H9 (cell line): ENCODE measurements at regions not wholly inside any gene's neighbourhood (a gene's known extent, or its start where the extent isn't known, plus 50 kb on each side); places are given as distances from the start of the nearest gene placed in this dataset.

Experiments used
- DNase-seq: peaks from one replicate; pipeline ENCODE4 v3.0.0-alpha.2; 2017
- H2AFZ ChIP-seq: one replicate; pipeline ENCODE4 v1.6.1; 2013; ENCODE audit warnings: mild to moderate bottlenecking, low read length, control low read depth, moderate library complexity
- H2AK5ac ChIP-seq: 2 replicates; pipeline ENCODE4 v1.6.1; 2013; ENCODE audit warnings: low read length, control low read depth, mixed read lengths; ENCODE audit not compliant: insufficient read length
- H2BK120ac ChIP-seq: one replicate; pipeline ENCODE4 v1.6.1; 2013; ENCODE audit warnings: low read depth, mild to moderate bottlenecking, low read length, control low read depth, inconsistent platforms; ENCODE audit not compliant: poor library complexity, severe bottlenecking
- H2BK12ac ChIP-seq: 2 replicates; pipeline ENCODE4 v1.6.1; 2013; ENCODE audit warnings: low read length, control low read depth, mixed read lengths, low read depth; ENCODE audit not compliant: insufficient read length
- H2BK15ac ChIP-seq: 2 replicates; pipeline ENCODE4 v1.6.1; 2013; ENCODE audit warnings: low read depth, low read length, control low read depth
- H2BK20ac ChIP-seq: one replicate; pipeline ENCODE4 v1.6.1; 2013; ENCODE audit warnings: low read depth, mild to moderate bottlenecking, low read length, control low read depth, inconsistent platforms; ENCODE audit not compliant: poor library complexity, severe bottlenecking
- H2BK5ac ChIP-seq: 2 replicates; pipeline ENCODE4 v1.6.1; 2013; ENCODE audit warnings: low read length, control low read depth, mixed read lengths; ENCODE audit not compliant: insufficient read length
- H3K14ac ChIP-seq: 2 replicates; pipeline ENCODE4 v1.6.1; 2013; ENCODE audit warnings: low read length, control low read depth; ENCODE audit not compliant: insufficient read depth
- H3K18ac ChIP-seq: 2 replicates; pipeline ENCODE4 v1.6.1; 2013; ENCODE audit warnings: low read depth, mild to moderate bottlenecking, mixed read lengths, low read length, control low read depth; ENCODE audit not compliant: insufficient read length
- H3K23ac ChIP-seq: 2 replicates; pipeline ENCODE4 v1.6.1; 2013; ENCODE audit warnings: low read length, control low read depth, mixed read lengths, low read depth; ENCODE audit not compliant: insufficient read length
- H3K23me2 ChIP-seq: 2 replicates; pipeline ENCODE4 v1.6.1; 2013; ENCODE audit warnings: low read depth, mild to moderate bottlenecking, mixed read lengths, low read length, control low read depth; ENCODE audit not compliant: insufficient read length, poor library complexity, severe bottlenecking
- H3K27ac ChIP-seq: 2 replicates; pipeline ENCODE4 v1.5.1; 2013; ENCODE audit warnings: low read length, control low read depth, mixed read lengths, low read depth; ENCODE audit not compliant: insufficient read length
- H3K27me3 ChIP-seq: 2 replicates; pipeline ENCODE4 v1.6.1; 2013; ENCODE audit warnings: low read length, control low read depth, inconsistent platforms; ENCODE audit not compliant: insufficient read depth
- H3K4ac ChIP-seq: 2 replicates; pipeline ENCODE4 v1.6.1; 2013; ENCODE audit warnings: low read depth, mild to moderate bottlenecking, control low read depth, inconsistent platforms, low read length, moderate library complexity
- H3K4me1 ChIP-seq: 2 replicates; pipeline ENCODE4 v1.6.1; 2013; ENCODE audit warnings: low read length, control low read depth, inconsistent platforms; ENCODE audit not compliant: insufficient read depth
- H3K4me2 ChIP-seq: 2 replicates; pipeline ENCODE4 v1.6.1; 2013; ENCODE audit warnings: low read length, control low read depth, mixed read lengths; ENCODE audit not compliant: insufficient read length, insufficient read depth
- H3K56ac ChIP-seq: 2 replicates; pipeline ENCODE4 v1.6.1; 2013; ENCODE audit warnings: low read depth, mild to moderate bottlenecking, mixed read lengths, low read length, control low read depth; ENCODE audit not compliant: insufficient read length
- H3K79me1 ChIP-seq: 2 replicates; pipeline ENCODE4 v1.6.1; 2013; ENCODE audit warnings: low read depth, mild to moderate bottlenecking, moderate library complexity, low read length, control low read depth, inconsistent platforms; ENCODE audit not compliant: insufficient read depth, poor library complexity, severe bottlenecking
- H3K79me2 ChIP-seq: 2 replicates; pipeline ENCODE4 v1.6.1; 2013; ENCODE audit warnings: low read length, control low read depth, inconsistent platforms; ENCODE audit not compliant: insufficient read depth
- H3K9ac ChIP-seq: 2 replicates; pipeline ENCODE4 v1.6.1; 2013; ENCODE audit warnings: low read length, control low read depth, mixed read lengths; ENCODE audit not compliant: insufficient read length; ENCODE audit errors: extremely low read depth
- H3K9me3 ChIP-seq: one replicate; pipeline ENCODE4 v1.6.1; 2013; ENCODE audit warnings: low read depth, low read length, inconsistent platforms; ENCODE audit not compliant: control insufficient read depth
- H3T11ph ChIP-seq: one replicate; pipeline ENCODE4 v1.6.1; 2013; ENCODE audit warnings: mild to moderate bottlenecking, low read length, control low read depth, inconsistent platforms
- H4K20me1 ChIP-seq: one replicate; pipeline ENCODE4 v1.6.1; 2013; ENCODE audit not compliant: control insufficient read depth, insufficient read length, insufficient read depth
- H4K5ac ChIP-seq: 2 replicates; pipeline ENCODE4 v1.6.1; 2013; ENCODE audit warnings: low read depth, mild to moderate bottlenecking, mixed read lengths, low read length, control low read depth; ENCODE audit not compliant: insufficient read length
- H4K8ac ChIP-seq: replicated peaks from 2 replicates; pipeline ENCODE4 v1.6.1; 2013; ENCODE audit warnings: low read length, control low read depth, mixed read lengths, low read depth; ENCODE audit not compliant: insufficient read length
- H4K91ac ChIP-seq: 2 replicates; pipeline ENCODE4 v1.6.1; 2013; ENCODE audit warnings: low read depth, mild to moderate bottlenecking, moderate library complexity, mixed read lengths, low read length, control low read depth; ENCODE audit not compliant: insufficient read length
- H3K27ac Mint-ChIP-seq, 3 experiments: 2 replicates in 2 of 3; 3 replicates in 1 of 3; pipeline ENCODE4 v1.8.0; 2020 to 2021; ENCODE audit warnings: mixed read lengths in 3 of 3, mild to moderate bottlenecking in 1 of 3, moderate library complexity in 1 of 3
- H3K27me3 Mint-ChIP-seq: 2 replicates; pipeline ENCODE4 v1.8.0; 2021; ENCODE audit warnings: low read depth, mild to moderate bottlenecking, moderate library complexity, mixed read lengths
- H3K36me3 Mint-ChIP-seq, 3 experiments: 2 replicates in 2 of 3; 3 replicates in 1 of 3; pipeline ENCODE4 v1.8.0; 2020 to 2021; ENCODE audit warnings: low read depth in 3 of 3, mixed read lengths in 3 of 3; ENCODE audit not compliant: insufficient read depth in 1 of 3
- H3K4me1 Mint-ChIP-seq, 2 experiments: 2 replicates each; pipeline ENCODE4 v1.8.0; 2020; ENCODE audit warnings: mixed read lengths in 2 of 2
- H3K4me3 Mint-ChIP-seq, 2 experiments: 2 replicates in 1 of 2; 3 replicates in 1 of 2; pipeline ENCODE4 v1.8.0; 2020 to 2021; ENCODE audit warnings: mild to moderate bottlenecking in 2 of 2, mixed read lengths in 2 of 2, moderate library complexity in 1 of 2
- H3K9me3 Mint-ChIP-seq, 2 experiments: 2 replicates in 1 of 2; 3 replicates in 1 of 2; pipeline ENCODE4 v1.8.0; 2020; ENCODE audit warnings: mild to moderate bottlenecking in 2 of 2, mixed read lengths in 2 of 2, moderate library complexity in 1 of 2
- WGBS: extraction: QIAGEN DNeasy Blood & Tissue Kit; methylation state at CpG from one replicate; pipeline ENCODE4 v1.1.7; 2013; ENCODE audit warnings: missing lambda C conversion rate, low lambda C conversion rate, mixed read lengths; ENCODE audit not compliant: insufficient read length; ENCODE audit errors: extremely low coverage; 5-methylcytosine and 5-hydroxymethylcytosine counted together
- TF ChIP-seq, protein P1 (sequence below): fragments of 200-600 bp; sonication (generic); conservative IDR thresholded peaks from 3 replicates; pipeline ENCODE4 v1.8.0; 2021; ENCODE audit warnings: antibody characterized with exemption, mild to moderate bottlenecking

GRCh38 chr5:153081385-153081784, 409.1 kb upstream of the GRIA1 start:
- Histone ChIP-seq H2BK15ac (no peak overlapping the region), H3K9ac (no peak overlapping the region), H3K4me2 (no peak overlapping the region), H3T11ph (no peak overlapping the region), H3K23ac (no peak overlapping the region), H2BK120ac (no peak overlapping the region), H3K18ac (no peak overlapping the region), H3K4me1 (no peaks in the 10 kb centered on the region), H4K20me1 (no peaks in the 10 kb centered on the region), H3K27me3 (no peaks in the 10 kb centered on the region), H2AK5ac (no peak overlapping the region), H3K9me3 (no peaks in the 10 kb centered on the region), H4K91ac (no peak overlapping the region), H3K79me2 (no peaks in the 10 kb centered on the region), H3K79me1 (no peaks in the 10 kb centered on the region), H3K56ac (no peak overlapping the region), H4K8ac (no peak overlapping the region), H4K5ac (no peak overlapping the region), H3K14ac (no peak overlapping the region), H3K23me2 (no peaks in the 10 kb centered on the region), H2BK12ac (no peak overlapping the region), H2AFZ (no peak overlapping the region), H2BK20ac (no peak overlapping the region), H2BK5ac (no peak overlapping the region), H3K4ac (no peak overlapping the region), H3K27ac (no peak overlapping the region)
- Mint-ChIP-seq H3K27me3 (no peaks in the 10 kb centered on the region), H3K36me3 (no peaks in the 10 kb centered on the region), H3K27ac (no peak overlapping the region), H3K4me1 (peaks cover 15 to 17% of the 10 kb centered on the region in 2 experiments), H3K4me3 (no peak overlapping the region), H3K9me3 (peaks cover 0 to 3% of the 10 kb centered on the region in 2 experiments; a peak in 1 of 5 replicates)
- TF ChIP-seq, protein P1, sequence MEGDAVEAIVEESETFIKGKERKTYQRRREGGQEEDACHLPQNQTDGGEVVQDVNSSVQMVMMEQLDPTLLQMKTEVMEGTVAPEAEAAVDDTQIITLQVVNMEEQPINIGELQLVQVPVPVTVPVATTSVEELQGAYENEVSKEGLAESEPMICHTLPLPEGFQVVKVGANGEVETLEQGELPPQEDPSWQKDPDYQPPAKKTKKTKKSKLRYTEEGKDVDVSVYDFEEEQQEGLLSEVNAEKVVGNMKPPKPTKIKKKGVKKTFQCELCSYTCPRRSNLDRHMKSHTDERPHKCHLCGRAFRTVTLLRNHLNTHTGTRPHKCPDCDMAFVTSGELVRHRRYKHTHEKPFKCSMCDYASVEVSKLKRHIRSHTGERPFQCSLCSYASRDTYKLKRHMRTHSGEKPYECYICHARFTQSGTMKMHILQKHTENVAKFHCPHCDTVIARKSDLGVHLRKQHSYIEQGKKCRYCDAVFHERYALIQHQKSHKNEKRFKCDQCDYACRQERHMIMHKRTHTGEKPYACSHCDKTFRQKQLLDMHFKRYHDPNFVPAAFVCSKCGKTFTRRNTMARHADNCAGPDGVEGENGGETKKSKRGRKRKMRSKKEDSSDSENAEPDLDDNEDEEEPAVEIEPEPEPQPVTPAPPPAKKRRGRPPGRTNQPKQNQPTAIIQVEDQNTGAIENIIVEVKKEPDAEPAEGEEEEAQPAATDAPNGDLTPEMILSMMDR = no peak
- DNase-seq = no peak
- WGBS = no CpG with 5 or more reads among the region's 4 CpGs
